ENCODE measurements at regions not wholly inside any gene's neighbourhood (a gene's known extent, or its start where the extent isn't known, plus 50 kb on each side); places are given as distances from the start of the nearest gene placed in this dataset.

- TF ChIP-seq CTCF (optimal IDR thresholded peaks at IDR 0.05 in 1 of 3, IDR thresholded peaks at IDR 0.05 in 1 of 3, conservative IDR thresholded peaks at IDR 0.05 in 1 of 3; ENCODE audit: extremely low read depth in 1 of 3, insufficient read depth in 2 of 3, low read length in 3 of 3) (no peak), EZH2 (IDR thresholded peaks at IDR 0.05; ENCODE audit: low read length) (no peak)
These were observed 53.1 kb downstream of the SYNE3 start for GRCh38 chr14:95463171-95463901.

Measured in keratinocyte (primary cell).